ENCODE measurements at regions not wholly inside any gene's neighbourhood (a gene's known extent, or its start where the extent isn't known, plus 50 kb on each side); places are given as distances from the start of the nearest gene placed in this dataset.

DNA sequence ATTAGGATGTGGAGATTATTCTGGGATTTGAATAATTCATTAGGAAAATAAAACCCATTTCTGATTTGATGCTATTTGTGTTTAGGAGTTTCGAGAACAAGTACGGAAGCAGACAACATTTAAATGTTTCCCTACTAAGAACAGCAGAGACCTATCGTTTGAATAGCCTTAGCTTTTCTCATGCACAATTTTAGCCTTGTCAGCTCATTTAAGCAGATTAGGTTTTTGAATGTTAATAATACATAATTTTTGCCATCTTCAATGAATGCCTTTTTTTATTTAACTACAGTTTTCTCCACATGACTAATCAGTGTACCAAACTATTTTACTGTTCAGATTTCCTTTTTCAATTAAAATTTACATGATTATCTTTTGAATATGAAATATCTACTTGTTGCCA lies 592.0 kb downstream of the BCKDHB start:
- no peak for TF ChIP-seq EZH2 (IDR thresholded peaks at IDR 0.05)
- TF ChIP-seq POLR2AphosphoS5 (IDR thresholded peaks at IDR 0.05; ENCODE audit: borderline replicate concordance, low read depth, low read length): no peak
